ENCODE measurements at regions not wholly inside any gene's neighbourhood (a gene's known extent, or its start where the extent isn't known, plus 50 kb on each side); places are given as distances from the start of the nearest gene placed in this dataset.

DNA sequence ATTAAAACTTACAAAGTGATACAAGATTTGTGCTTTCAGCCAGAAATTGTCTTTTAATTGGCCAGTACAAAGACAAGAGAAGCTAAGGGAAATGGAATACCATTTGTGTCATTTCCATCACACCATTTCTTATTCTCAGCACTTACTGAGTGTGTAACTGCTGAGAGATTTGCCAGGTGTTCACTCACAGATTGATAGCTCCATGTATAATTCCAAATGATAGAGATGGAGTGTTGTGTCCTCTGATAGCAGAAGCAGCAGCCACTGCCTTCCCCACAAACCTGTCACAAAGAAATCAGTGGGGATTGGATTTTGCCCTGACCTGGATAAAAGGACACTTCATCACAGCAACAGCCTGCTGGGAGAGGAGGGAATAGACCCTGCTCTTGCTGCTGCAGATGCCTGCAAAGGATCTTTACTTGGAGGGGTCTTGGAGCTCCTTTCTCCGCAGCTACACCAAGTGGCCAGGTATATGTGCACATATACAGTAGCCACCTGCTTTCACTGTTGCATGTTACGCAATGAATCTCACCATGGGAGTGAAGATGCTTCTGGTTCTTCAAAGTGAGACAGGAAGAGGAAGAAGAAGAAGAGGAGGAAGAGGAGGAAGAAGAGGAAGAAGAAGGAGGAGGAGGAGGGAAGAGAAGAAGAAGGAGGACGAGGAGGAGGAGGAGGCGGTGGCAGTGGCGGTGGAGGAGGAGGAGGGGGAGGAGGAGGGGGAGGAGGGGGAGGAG lies 78.7 kb upstream of the KCNJ15 start:
- ATAC-seq, result no peak
- Mint-ChIP-seq H3K27ac (no peak overlapping the region), H3K4me1 (no peaks in the 10 kb centered on the region), H3K36me3 (no peaks in the 10 kb centered on the region), H3K9me3 (no peaks in the 10 kb centered on the region), H3K4me3 (no peak overlapping the region)
- DNase-seq (ENCODE audit: low spot score in 2 of 2), result no peak

GRCh38 chr21:38178653-38179470 lies 77.9 kb upstream of the KCNJ15 start:
- Mint-ChIP-seq H3K27ac (no peak overlapping the region), H3K9me3 (no peaks in the 10 kb centered on the region), H3K4me1 (no peaks in the 10 kb centered on the region), H3K4me3 (no peak overlapping the region), H3K36me3 (no peaks in the 10 kb centered on the region)
- ATAC-seq, result no peak
- no peak for DNase-seq (ENCODE audit: low spot score in 2 of 2)

DNA sequence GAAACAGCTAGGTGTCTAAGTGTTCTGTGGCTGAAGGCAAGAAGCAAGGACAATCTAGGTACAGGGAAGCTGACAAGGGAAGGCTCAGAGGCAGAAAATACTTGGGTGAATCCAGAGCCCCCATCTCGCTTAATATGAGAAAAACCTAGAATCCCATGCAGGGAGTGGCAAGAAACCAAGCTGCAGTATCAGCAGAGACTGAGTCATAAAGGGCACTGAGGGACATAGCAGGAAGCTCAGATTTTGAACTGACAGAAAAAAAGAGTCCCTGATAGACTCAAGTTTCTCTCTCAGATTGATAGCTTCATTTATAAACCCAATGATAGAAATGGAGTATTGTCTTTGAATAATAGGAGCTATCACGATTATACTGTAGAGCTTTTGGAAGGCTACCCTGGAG lies 77.3 kb upstream of the KCNJ15 start:
- ATAC-seq, result no peak
- Mint-ChIP-seq H3K27ac (no peak overlapping the region), H3K4me1 (no peaks in the 10 kb centered on the region), H3K9me3 (no peaks in the 10 kb centered on the region), H3K4me3 (no peak overlapping the region), H3K36me3 (no peaks in the 10 kb centered on the region)
- no peak for DNase-seq (ENCODE audit: low spot score in 2 of 2)

GRCh38 chr21:38181096-38181495 lies 75.7 kb upstream of the KCNJ15 start:
- ATAC-seq, result no peak
- H3K9me3 Mint-ChIP-seq, result no peaks in the 10 kb centered on the region

GRCh38 chr21:38182370-38182985 lies 74.3 kb upstream of the KCNJ15 start:
- Mint-ChIP-seq H3K9me3 (no peaks in the 10 kb centered on the region), H3K4me3 (no peak overlapping the region), H3K4me1 (no peaks in the 10 kb centered on the region), H3K36me3 (no peaks in the 10 kb centered on the region), H3K27ac (no peak overlapping the region)
- ATAC-seq (no peak), DNase-seq (ENCODE audit: low spot score in 2 of 2) (no peak)

More at GRCh38 chr21:38181096-38181495, 75.7 kb upstream of the KCNJ15 start:
- no peaks in the 10 kb centered on the region for H3K4me1 Mint-ChIP-seq
- H3K27ac Mint-ChIP-seq, result no peak overlapping the region
- H3K36me3 Mint-ChIP-seq, result no peaks in the 10 kb centered on the region
- H3K4me3 Mint-ChIP-seq, result no peak overlapping the region
- DNase-seq (ENCODE audit: low spot score in 2 of 2), result no peak

DNA sequence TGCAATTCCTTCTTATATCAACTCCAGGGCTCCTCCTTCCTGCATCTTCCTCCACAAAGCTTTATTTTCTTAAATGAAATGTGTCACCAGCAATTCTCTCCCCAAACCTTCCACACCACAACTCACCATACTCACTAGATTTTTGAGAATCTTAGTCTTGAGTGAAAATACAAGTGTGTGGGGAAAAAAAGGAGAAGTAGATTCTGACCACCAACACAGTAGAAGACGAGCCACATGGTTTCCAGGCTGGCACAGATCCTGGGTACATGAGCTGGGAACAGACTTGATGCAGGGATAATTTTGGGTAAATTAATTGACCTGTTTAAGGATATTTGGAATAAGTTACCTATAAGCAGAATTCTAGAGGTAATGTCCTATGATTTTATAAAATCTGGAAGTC lies 72.8 kb upstream of the KCNJ15 start:
- Mint-ChIP-seq H3K4me3 (no peak overlapping the region), H3K36me3 (no peaks in the 10 kb centered on the region), H3K27ac (no peak overlapping the region), H3K9me3 (no peaks in the 10 kb centered on the region), H3K4me1 (no peaks in the 10 kb centered on the region)
- no peak for ATAC-seq
- DNase-seq (ENCODE audit: low spot score in 2 of 2), result no peak

GRCh38 chr21:38186661-38187270 lies 70.0 kb upstream of the KCNJ15 start:
- no peak overlapping the region for H3K4me3 Mint-ChIP-seq
- no peaks in the 10 kb centered on the region for H3K4me1 Mint-ChIP-seq
- no peaks in the 10 kb centered on the region for H3K9me3 Mint-ChIP-seq
- ATAC-seq (no peak), DNase-seq (ENCODE audit: low spot score in 2 of 2) (no peak)
- no peaks in the 10 kb centered on the region for H3K36me3 Mint-ChIP-seq
- H3K27ac Mint-ChIP-seq, result no peak overlapping the region

GRCh38 chr21:38188037-38188436 lies 68.8 kb upstream of the KCNJ15 start:
- no peak for DNase-seq (ENCODE audit: low spot score in 2 of 2)
- no peak overlapping the region for H3K4me3 Mint-ChIP-seq
- H3K4me1 Mint-ChIP-seq, result no peaks in the 10 kb centered on the region
- no peak overlapping the region for H3K27ac Mint-ChIP-seq
- H3K9me3 Mint-ChIP-seq, result no peaks in the 10 kb centered on the region
- no peaks in the 10 kb centered on the region for H3K36me3 Mint-ChIP-seq
- ATAC-seq, result no peak

GRCh38 chr21:38196036-38196435 lies 60.8 kb upstream of the KCNJ15 start:
- peaks cover 10% of the 10 kb centered on the region for H3K9me3 Mint-ChIP-seq
- H3K4me3 Mint-ChIP-seq, result no peak overlapping the region
- no peak for DNase-seq (ENCODE audit: low spot score in 2 of 2)
- no peak for ATAC-seq
- no peaks in the 10 kb centered on the region for H3K36me3 Mint-ChIP-seq
- no peak overlapping the region for H3K27ac Mint-ChIP-seq
- H3K4me1 Mint-ChIP-seq, result no peaks in the 10 kb centered on the region

- H3K9me3 Mint-ChIP-seq, result peaks cover 3% of the 10 kb centered on the region
- no peaks in the 10 kb centered on the region for H3K36me3 Mint-ChIP-seq
- no peak overlapping the region for H3K27ac Mint-ChIP-seq
Observed at GRCh38 chr21:38202811-38203210, 54.0 kb upstream of the KCNJ15 start.

GRCh38 chr21:38203229-38203628 lies 53.6 kb upstream of the KCNJ15 start:
- no peak for DNase-seq (ENCODE audit: low spot score in 2 of 2)
- Mint-ChIP-seq H3K27ac (no peak overlapping the region), H3K4me3 (no peak overlapping the region), H3K36me3 (no peaks in the 10 kb centered on the region), H3K9me3 (peaks cover 6% of the 10 kb centered on the region), H3K4me1 (no peaks in the 10 kb centered on the region)
- ATAC-seq, result no peak

More at GRCh38 chr21:38202811-38203210, 54.0 kb upstream of the KCNJ15 start:
- DNase-seq (ENCODE audit: low spot score in 2 of 2) (no peak), ATAC-seq (no peak)
- no peak overlapping the region for H3K4me3 Mint-ChIP-seq
- H3K4me1 Mint-ChIP-seq, result no peaks in the 10 kb centered on the region

- Mint-ChIP-seq H3K36me3 (no peaks in the 10 kb centered on the region), H3K9me3 (peaks cover 6% of the 10 kb centered on the region), H3K27ac (no peak overlapping the region), H3K4me1 (no peaks in the 10 kb centered on the region), H3K4me3 (no peak overlapping the region)
- DNase-seq (ENCODE audit: low spot score in 2 of 2) (no peak), ATAC-seq (no peak)
Observed at GRCh38 chr21:38205940-38206339, 50.9 kb upstream of the KCNJ15 start.

GRCh38 chr21:38206646-38207045 lies 50.1 kb upstream of the KCNJ15 start:
- H3K4me1 Mint-ChIP-seq, result no peaks in the 10 kb centered on the region
- DNase-seq (ENCODE audit: low spot score in 2 of 2) (no peak), ATAC-seq (no peak)
- peaks cover 5% of the 10 kb centered on the region for H3K9me3 Mint-ChIP-seq
- H3K4me3 Mint-ChIP-seq, result no peak overlapping the region
- H3K27ac Mint-ChIP-seq, result no peak overlapping the region
- H3K36me3 Mint-ChIP-seq, result no peaks in the 10 kb centered on the region
